GM12878 (cell line): ENCODE measurements at regions not wholly inside any gene's neighbourhood (a gene's known extent, or its start where the extent isn't known, plus 50 kb on each side); places are given as distances from the start of the nearest gene placed in this dataset.

ENCODE experiments used
- ATAC-seq: fragments of 200-7000 bp; cut with Tn5 transposase; 3 replicates; pipeline ENCODE4 v1.9.1; 2020; ENCODE audit warnings: mild to moderate bottlenecking, moderate library complexity
- BruUV-seq: library from RNA; stranded (reverse); fragments of 400-500 nt; replicated peaks from 2 replicates; lab custom pipeline; 2021; lab: Mats Ljungman, UMichigan
- CTCF ChIA-PET: fragments of 300-600 bp; sonication (Branson Sonifier 250); formaldehyde crosslinking; extraction: SDS; loops from one replicate; lab custom pipeline; 2021; ENCODE audit warnings: inconsistent platforms; lab: Yijun Ruan, JAX
- POLR2A ChIA-PET: fragments of 350-600 bp; formaldehyde crosslinking; extraction: SDS; loops from one replicate; lab custom pipeline; 2021; ENCODE audit warnings: inconsistent platforms; lab: Charles Lee
- RAD21 ChIA-PET: fragments of 300-600 bp; sonication (Branson Sonifier 250); formaldehyde crosslinking; loops from one replicate; lab custom pipeline; 2023; ENCODE audit warnings: antibody characterized with exemption; ENCODE audit not compliant: unreplicated experiment; lab: Charles Lee
- SMC1A ChIA-PET: fragments of 300-600 bp; sonication (Branson Sonifier 250); formaldehyde crosslinking; loops from one replicate; lab custom pipeline; 2023; ENCODE audit not compliant: unreplicated experiment, uncharacterized antibody; lab: Charles Lee
- DNase-seq: peaks from one replicate; pipeline ENCODE4 v3.0.0-alpha.2; 2011; ENCODE audit warnings: low read depth, low spot score
- FAIRE-seq: peaks from 3 replicates; lab custom pipeline; 2011; peaks lifted over from hg19 to GRCh38; lab: Jason Lieb, UNC
- H2AFZ ChIP-seq: 2 replicates; pipeline ENCODE4 v1.6.0; 2011; ENCODE audit warnings: low read depth, low read length, control low read depth; ENCODE audit not compliant: control insufficient read depth
- H3K27ac ChIP-seq: 2 replicates; pipeline ENCODE4 v1.5.1; 2011; ENCODE audit warnings: control low read depth; ENCODE audit not compliant: control insufficient read depth, insufficient read depth
- H3K27me3 ChIP-seq, 2 experiments: replicated peaks in 1 of 2; 2 replicates each; pipeline versions ENCODE4 v1.6.0 to v1.6.1; 2011; ENCODE audit warnings: low read length in 1 of 2; ENCODE audit not compliant: control insufficient read depth in 2 of 2, insufficient read depth in 2 of 2
- H3K36me3 ChIP-seq, 2 experiments: 2 replicates each; pipeline ENCODE4 v1.5.1; 2011; ENCODE audit warnings: low read length in 1 of 2; ENCODE audit not compliant: control insufficient read depth in 2 of 2, insufficient read depth in 2 of 2
- H3K4me1 ChIP-seq: 2 replicates; pipeline ENCODE4 v1.6.1; 2011; ENCODE audit warnings: mild to moderate bottlenecking, low read length, moderate library complexity, mixed read lengths; ENCODE audit not compliant: control insufficient read depth, insufficient read depth
- H3K4me2 ChIP-seq: 2 replicates; pipeline ENCODE4 v1.6.0; 2011; ENCODE audit warnings: control low read depth; ENCODE audit not compliant: control insufficient read depth, insufficient read depth
- H3K4me3 ChIP-seq: fragments of 200-600 bp; sonication (generic); 2 replicates; pipeline ENCODE4 v1.5.1; 2016
- H3K79me2 ChIP-seq: 2 replicates; pipeline ENCODE4 v1.6.0; 2011; ENCODE audit warnings: low read length; ENCODE audit not compliant: control insufficient read depth, insufficient read depth
- H3K9ac ChIP-seq: 2 replicates; pipeline ENCODE4 v1.8.0; 2011; ENCODE audit warnings: low read length, control low read depth, mixed read lengths; ENCODE audit not compliant: control insufficient read depth, insufficient read depth
- H3K9me3 ChIP-seq: replicated peaks from 3 replicates; pipeline ENCODE4 v1.5.1; 2011; ENCODE audit warnings: mild to moderate bottlenecking, low read length; ENCODE audit not compliant: control insufficient read depth, insufficient read depth
- H4K20me1 ChIP-seq: 2 replicates; pipeline ENCODE4 v1.6.0; 2011; ENCODE audit not compliant: control insufficient read depth, insufficient read depth
- ATF3 ChIP-seq: IDR thresholded peaks from 2 replicates; pipeline ENCODE4 v1.6.1; 2011; ENCODE audit warnings: low read depth, mild to moderate bottlenecking, low read length, moderate library complexity, borderline replicate concordance; ENCODE audit errors: extremely low read depth
- E4F1 ChIP-seq: fragments of 450-650 bp; IDR thresholded peaks from 2 replicates; pipeline ENCODE4 v1.6.1; 2018; ENCODE audit warnings: borderline replicate concordance, mild to moderate bottlenecking; ENCODE audit not compliant: partially characterized antibody
- IKZF2 ChIP-seq, 2 experiments: fragments of 450-650 bp; IDR thresholded peaks; 2 replicates each; pipeline ENCODE4 v1.6.1; 2017; ENCODE audit warnings: mild to moderate bottlenecking in 2 of 2, moderate library complexity in 2 of 2
- MAX ChIP-seq: IDR thresholded peaks from 2 replicates; pipeline ENCODE4 v1.6.1; 2012; ENCODE audit warnings: low read depth, low read length, improper control_type of control experiment
- SMC3 ChIP-seq: IDR thresholded peaks from 2 replicates; pipeline ENCODE4 v1.6.1; 2011; ENCODE audit warnings: low read length, improper control_type of control experiment, borderline replicate concordance
- ZBTB40 ChIP-seq: fragments of 450-650 bp; IDR thresholded peaks from 2 replicates; pipeline ENCODE4 v1.6.1; 2016; ENCODE audit warnings: mild to moderate bottlenecking, moderate library complexity, borderline replicate concordance
- ZNF687 ChIP-seq: fragments of 450-650 bp; IDR thresholded peaks from 2 replicates; pipeline ENCODE4 v1.6.1; 2017; ENCODE audit warnings: mild to moderate bottlenecking, moderate library complexity
- WGBS: methylation state at CpG from one replicate; pipeline ENCODE4 v1.1.6; 2016; ENCODE audit warnings: low lambda C conversion rate; ENCODE audit not compliant: insufficient replicate concordance, insufficient coverage; ENCODE audit errors: missing lambda C conversion rate; 5-methylcytosine and 5-hydroxymethylcytosine counted together
- in situ Hi-C: fragments of 300-500 bp; cut with MboI; formaldehyde crosslinking; loops from 9 replicates; pipeline ENCODE4 v1.14.3; 2018; ENCODE audit warnings: mixed read lengths
- intact Hi-C: fragments of 100-400 bp; cut with micrococcal nuclease; formaldehyde crosslinking; loops from one replicate; pipeline ENCODE4 v1.14.2; 2022; ENCODE audit not compliant: unreplicated experiment

- TF ChIP-seq MAX (no peak), SMC3 (no peak), ATF3 (no peak)
Observed at GRCh38 chr6:78483553-78484197, 383.7 kb upstream of the IRAK1BP1 start (continued).

GRCh38 chr6:78484198-78485064 is 382.9 kb upstream of the IRAK1BP1 start:
- ATAC-seq (no peak), DNase-seq (no peak), FAIRE-seq (no peak)
- no peaks in the 10 kb centered on the region for H3K36me3 ChIP-seq
- no peaks in the 10 kb centered on the region for H3K27me3 ChIP-seq
- ChIA-PET POLR2A (no interaction called here), SMC1A (no interaction called here), RAD21 (no interaction called here), CTCF (no interaction called here)
- H3K9me3 ChIP-seq = no peaks in the 10 kb centered on the region
- H3K4me2 ChIP-seq = no peak overlapping the region
- no peak overlapping the region for H2AFZ ChIP-seq
- no peak overlapping the region for H3K4me3 ChIP-seq
- 0% methylated on average over 1 of the region's 1 CpG for WGBS
- H3K9ac ChIP-seq = no peak overlapping the region
- no peaks in the 10 kb centered on the region for H3K4me1 ChIP-seq
- intact Hi-C loops = no loop called here
- BruUV-seq = no TSS peak
- in situ Hi-C loops = no loop called here
- H3K27ac ChIP-seq = no peak overlapping the region
- H3K79me2 ChIP-seq = no peaks in the 10 kb centered on the region
- no peaks in the 10 kb centered on the region for H4K20me1 ChIP-seq
- TF ChIP-seq E4F1 (no peak), ZBTB40 (no peak), ZNF687 (no peak), IKZF2 (IDR thresholded peaks at IDR 0.05) (no peak)
